Mucosa of stomach (tissue), 1 donor: ENCODE measurements at regions not wholly inside any gene's neighbourhood (a gene's known extent, or its start where the extent isn't known, plus 50 kb on each side); places are given as distances from the start of the nearest gene placed in this dataset.

Experiments used
- H3K27me3 ChIP-seq: one replicate; pipeline ENCODE4 v1.7.0; 2013; ENCODE audit warnings: mild to moderate bottlenecking, low read length; ENCODE audit not compliant: control insufficient read depth, insufficient read depth
- H3K36me3 ChIP-seq: one replicate; pipeline ENCODE4 v1.7.0; 2013; ENCODE audit warnings: low read length; ENCODE audit not compliant: control insufficient read depth, insufficient read depth
- H3K4me1 ChIP-seq: one replicate; pipeline ENCODE4 v1.7.0; 2013; ENCODE audit warnings: mild to moderate bottlenecking, low read length; ENCODE audit not compliant: control insufficient read depth, insufficient read depth
- H3K4me3 ChIP-seq: one replicate; pipeline ENCODE4 v1.7.0; 2013; ENCODE audit warnings: low read length
- H3K9ac ChIP-seq: one replicate; pipeline ENCODE4 v1.7.0; 2013; ENCODE audit warnings: mild to moderate bottlenecking, low read length, moderate library complexity
- H3K9me3 ChIP-seq: one replicate; pipeline ENCODE4 v1.7.0; 2013; ENCODE audit warnings: mild to moderate bottlenecking, low read length, moderate library complexity; ENCODE audit not compliant: control insufficient read depth
- donor health status: Pancreatic carcinoma.

- Histone ChIP-seq H3K4me1 (peaks cover 8% of the 10 kb centered on the region), H3K9ac (no peak overlapping the region), H3K36me3 (no peaks in the 10 kb centered on the region), H3K4me3 (no peak overlapping the region), H3K9me3 (no peaks in the 10 kb centered on the region), H3K27me3 (no peaks in the 10 kb centered on the region)
Observed at GRCh38 chr12:59839514-59839913, 243.7 kb downstream of the SLC16A7 start.

- no peak overlapping the region for H3K4me3 ChIP-seq
- H3K27me3 ChIP-seq: no peaks in the 10 kb centered on the region
- no peaks in the 10 kb centered on the region for H3K9me3 ChIP-seq
- no peak overlapping the region for H3K9ac ChIP-seq
- peaks cover 8% of the 10 kb centered on the region for H3K4me1 ChIP-seq
- H3K36me3 ChIP-seq: no peaks in the 10 kb centered on the region
Observed at GRCh38 chr12:59843260-59843843, 247.5 kb downstream of the SLC16A7 start.

- Histone ChIP-seq H3K9ac (no peak overlapping the region), H3K9me3 (no peaks in the 10 kb centered on the region), H3K4me3 (no peak overlapping the region), H3K36me3 (no peaks in the 10 kb centered on the region), H3K4me1 (peaks cover 8% of the 10 kb centered on the region), H3K27me3 (no peaks in the 10 kb centered on the region)
Observed at GRCh38 chr12:59844750-59845149, 248.9 kb downstream of the SLC16A7 start.

GRCh38 chr12:59845293-59845692 lies 249.5 kb downstream of the SLC16A7 start:
- no peaks in the 10 kb centered on the region for H3K27me3 ChIP-seq
- H3K9ac ChIP-seq: no peak overlapping the region
- H3K4me3 ChIP-seq: no peak overlapping the region
- H3K4me1 ChIP-seq: peaks cover 8% of the 10 kb centered on the region
- no peaks in the 10 kb centered on the region for H3K9me3 ChIP-seq
- H3K36me3 ChIP-seq: no peaks in the 10 kb centered on the region

- H3K36me3 ChIP-seq: no peaks in the 10 kb centered on the region
- no peak overlapping the region for H3K4me3 ChIP-seq
- peaks cover 8% of the 10 kb centered on the region for H3K4me1 ChIP-seq
- H3K9me3 ChIP-seq: no peaks in the 10 kb centered on the region
- H3K9ac ChIP-seq: no peak overlapping the region
- no peaks in the 10 kb centered on the region for H3K27me3 ChIP-seq
Observed at GRCh38 chr12:59847127-59847526, 251.3 kb downstream of the SLC16A7 start.

GRCh38 chr12:59850268-59850667 lies 254.4 kb downstream of the SLC16A7 start:
- Histone ChIP-seq H3K9me3 (no peaks in the 10 kb centered on the region), H3K36me3 (no peaks in the 10 kb centered on the region), H3K27me3 (no peaks in the 10 kb centered on the region), H3K9ac (no peak overlapping the region), H3K4me1 (no peaks in the 10 kb centered on the region), H3K4me3 (no peak overlapping the region)

GRCh38 chr12:59858508-59859170 lies 262.8 kb downstream of the SLC16A7 start:
- no peaks in the 10 kb centered on the region for H3K27me3 ChIP-seq
- H3K4me3 ChIP-seq: no peak overlapping the region
- no peaks in the 10 kb centered on the region for H3K36me3 ChIP-seq
- peaks cover 10% of the 10 kb centered on the region for H3K4me1 ChIP-seq
- H3K9ac ChIP-seq: no peak overlapping the region
- H3K9me3 ChIP-seq: no peaks in the 10 kb centered on the region

GRCh38 chr12:59859171-59859510 lies 263.3 kb downstream of the SLC16A7 start:
- Histone ChIP-seq H3K36me3 (no peaks in the 10 kb centered on the region), H3K9me3 (no peaks in the 10 kb centered on the region), H3K9ac (no peak overlapping the region), H3K27me3 (no peaks in the 10 kb centered on the region), H3K4me1 (peaks cover 10% of the 10 kb centered on the region), H3K4me3 (no peak overlapping the region)

GRCh38 chr12:59861635-59862034 lies 265.8 kb downstream of the SLC16A7 start:
- Histone ChIP-seq H3K4me1 (peaks cover 10% of the 10 kb centered on the region), H3K9me3 (no peaks in the 10 kb centered on the region), H3K27me3 (no peaks in the 10 kb centered on the region), H3K36me3 (no peaks in the 10 kb centered on the region), H3K4me3 (no peak overlapping the region), H3K9ac (no peak overlapping the region)

- no peaks in the 10 kb centered on the region for H3K9me3 ChIP-seq
- H3K4me1 ChIP-seq: no peaks in the 10 kb centered on the region
- no peak overlapping the region for H3K4me3 ChIP-seq
- H3K9ac ChIP-seq: no peak overlapping the region
- H3K27me3 ChIP-seq: no peaks in the 10 kb centered on the region
- H3K36me3 ChIP-seq: no peaks in the 10 kb centered on the region
Observed at GRCh38 chr12:59867055-59867454, 271.2 kb downstream of the SLC16A7 start.

GRCh38 chr12:59867689-59868088 lies 271.9 kb downstream of the SLC16A7 start:
- H3K9ac ChIP-seq: no peak overlapping the region
- no peaks in the 10 kb centered on the region for H3K4me1 ChIP-seq
- no peaks in the 10 kb centered on the region for H3K27me3 ChIP-seq
- H3K4me3 ChIP-seq: no peak overlapping the region
- no peaks in the 10 kb centered on the region for H3K9me3 ChIP-seq
- H3K36me3 ChIP-seq: no peaks in the 10 kb centered on the region

- no peaks in the 10 kb centered on the region for H3K36me3 ChIP-seq
- H3K9ac ChIP-seq: no peak overlapping the region
- no peaks in the 10 kb centered on the region for H3K9me3 ChIP-seq
- no peaks in the 10 kb centered on the region for H3K4me1 ChIP-seq
- H3K27me3 ChIP-seq: no peaks in the 10 kb centered on the region
- no peak overlapping the region for H3K4me3 ChIP-seq
Observed at GRCh38 chr12:59871779-59872178, 275.9 kb downstream of the SLC16A7 start.

- Histone ChIP-seq H3K9me3 (no peaks in the 10 kb centered on the region), H3K36me3 (no peaks in the 10 kb centered on the region), H3K4me3 (no peak overlapping the region), H3K9ac (no peak overlapping the region), H3K4me1 (no peaks in the 10 kb centered on the region), H3K27me3 (no peaks in the 10 kb centered on the region)
Observed at GRCh38 chr12:59873136-59873535, 277.3 kb downstream of the SLC16A7 start.
